ENCODE measurements at regions not wholly inside any gene's neighbourhood (a gene's known extent, or its start where the extent isn't known, plus 50 kb on each side); places are given as distances from the start of the nearest gene placed in this dataset.

DNA sequence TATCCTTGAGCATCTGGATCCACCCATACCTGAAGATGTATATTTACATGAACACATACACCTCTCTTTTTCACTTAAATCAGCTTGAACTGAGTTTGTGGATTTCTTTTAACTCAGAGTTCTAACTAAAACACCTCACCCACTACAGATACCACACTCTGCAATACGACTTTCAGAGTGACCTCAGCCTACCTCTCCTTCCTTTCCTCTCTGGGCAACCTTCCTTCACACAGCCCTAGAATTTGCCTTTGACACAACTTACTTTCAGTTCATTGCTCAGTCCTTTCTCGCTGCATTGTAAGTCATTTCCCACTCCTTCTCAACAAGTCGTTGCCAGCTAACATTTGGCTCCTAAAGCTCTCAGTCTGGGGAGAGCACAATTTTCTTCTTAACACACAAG lies 151.9 kb upstream of the IRX3 start:
- Mint-ChIP-seq H3K9me3 (peaks cover 8% of the 10 kb centered on the region), H3K27ac (no peak overlapping the region), H3K4me1 (no peaks in the 10 kb centered on the region), H3K27me3 (peaks cover 2% of the 10 kb centered on the region), H3K36me3 (no peaks in the 10 kb centered on the region), H3K4me3 (no peak overlapping the region)
- CTCF ChIA-PET: no interaction called here
- DNase-seq: no peak

DNA sequence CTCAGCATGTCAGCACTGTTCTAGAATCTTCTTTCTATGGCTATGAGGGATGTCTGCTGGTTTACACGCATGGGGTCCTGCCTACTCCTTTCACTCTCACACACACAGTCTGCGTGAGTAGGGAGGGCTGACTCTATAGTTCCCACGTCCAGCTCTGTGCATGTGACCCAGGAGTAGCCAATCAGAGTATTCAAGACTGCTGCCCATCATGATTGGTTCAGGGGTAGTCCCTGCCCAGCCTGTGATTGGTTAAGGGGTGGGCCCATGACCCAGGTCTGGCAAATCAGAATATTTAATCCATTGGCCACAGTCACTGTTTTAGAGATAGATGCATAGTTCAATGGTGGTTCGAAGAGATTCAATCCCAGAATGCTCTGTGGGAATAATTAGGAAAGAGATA lies 151.3 kb upstream of the IRX3 start:
- Mint-ChIP-seq H3K4me1 (no peaks in the 10 kb centered on the region), H3K9me3 (peaks cover 8% of the 10 kb centered on the region), H3K36me3 (no peaks in the 10 kb centered on the region), H3K27me3 (peaks cover 8% of the 10 kb centered on the region), H3K4me3 (no peak overlapping the region), H3K27ac (no peak overlapping the region)
- DNase-seq: no peak
- CTCF ChIA-PET: no interaction called here

DNA sequence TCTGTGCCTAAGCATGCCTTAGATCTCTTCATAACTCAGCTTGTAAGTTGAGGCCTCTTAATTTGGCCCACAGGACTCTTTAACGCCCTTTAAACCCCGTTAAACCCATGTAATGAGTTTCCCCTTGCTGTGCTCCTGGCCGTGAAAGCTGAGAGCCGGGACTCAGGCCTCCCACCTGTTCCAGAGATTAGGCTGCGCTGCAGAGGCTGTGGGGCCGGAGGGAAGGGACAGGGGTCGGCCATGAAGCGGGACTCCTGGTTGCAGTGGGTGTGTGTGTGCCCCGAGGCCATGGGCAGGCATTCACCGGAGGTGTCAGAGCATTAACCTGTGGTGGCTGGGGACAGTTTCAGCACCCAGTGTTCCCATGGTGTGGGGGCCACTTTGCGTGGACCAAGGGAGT lies 150.8 kb upstream of the IRX3 start:
- no peak for DNase-seq
- no peak overlapping the region for H3K4me3 Mint-ChIP-seq
- no peaks in the 10 kb centered on the region for H3K36me3 Mint-ChIP-seq
- peaks cover 8% of the 10 kb centered on the region for H3K9me3 Mint-ChIP-seq
- CTCF ChIA-PET: no interaction called here
- H3K27ac Mint-ChIP-seq: no peak overlapping the region
- H3K4me1 Mint-ChIP-seq: no peaks in the 10 kb centered on the region
- peaks cover 10% of the 10 kb centered on the region for H3K27me3 Mint-ChIP-seq

DNA sequence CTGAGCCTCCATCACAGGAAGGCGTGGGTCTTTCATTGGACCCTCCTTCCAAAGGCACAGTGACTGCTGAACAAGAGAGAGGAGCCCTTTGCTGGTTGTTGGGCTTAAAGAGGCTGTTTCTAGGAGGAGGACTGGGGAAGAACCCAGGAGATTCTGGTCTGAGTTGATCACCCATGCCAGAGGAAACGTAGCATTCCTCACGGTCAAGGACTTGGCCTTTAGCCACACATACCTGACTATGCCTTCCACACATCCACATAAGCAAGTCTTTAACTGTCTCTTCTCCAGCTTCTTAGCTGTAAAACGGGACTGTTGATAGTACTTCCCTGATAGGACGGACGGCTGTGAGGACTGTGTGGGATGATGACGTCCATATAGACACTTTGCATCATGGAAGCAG lies 149.8 kb upstream of the IRX3 start:
- Mint-ChIP-seq H3K4me1 (no peaks in the 10 kb centered on the region), H3K4me3 (no peak overlapping the region), H3K27me3 (peaks cover 18% of the 10 kb centered on the region), H3K9me3 (peaks cover 8% of the 10 kb centered on the region), H3K27ac (no peak overlapping the region), H3K36me3 (no peaks in the 10 kb centered on the region)
- no peak for DNase-seq
- CTCF ChIA-PET: no interaction called here

DNA sequence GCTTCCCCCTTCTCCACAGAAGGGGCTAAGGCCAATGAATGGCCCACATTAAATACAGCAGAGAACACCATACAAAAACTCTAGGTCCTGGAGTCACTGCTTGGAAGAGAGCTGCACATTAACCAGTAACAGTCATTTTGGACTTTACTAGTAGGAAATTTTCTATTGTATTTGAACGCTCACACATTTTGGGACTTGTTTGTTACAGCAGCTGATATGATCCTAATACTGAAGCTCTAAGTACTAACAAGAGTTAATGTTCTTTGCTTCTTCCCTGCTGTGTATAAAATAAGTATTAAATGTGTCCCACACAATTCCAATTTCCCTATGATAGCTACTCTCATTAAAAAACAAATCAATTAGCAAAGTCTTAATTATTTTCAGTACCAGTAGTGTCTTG lies 148.3 kb upstream of the IRX3 start:
- Mint-ChIP-seq H3K36me3 (peaks cover 1% of the 10 kb centered on the region), H3K27ac (no peak overlapping the region), H3K4me3 (no peak overlapping the region), H3K9me3 (peaks cover 11% of the 10 kb centered on the region), H3K4me1 (no peaks in the 10 kb centered on the region), H3K27me3 (peaks cover 33% of the 10 kb centered on the region)
- CTCF ChIA-PET: no interaction called here
- no peak for DNase-seq

DNA sequence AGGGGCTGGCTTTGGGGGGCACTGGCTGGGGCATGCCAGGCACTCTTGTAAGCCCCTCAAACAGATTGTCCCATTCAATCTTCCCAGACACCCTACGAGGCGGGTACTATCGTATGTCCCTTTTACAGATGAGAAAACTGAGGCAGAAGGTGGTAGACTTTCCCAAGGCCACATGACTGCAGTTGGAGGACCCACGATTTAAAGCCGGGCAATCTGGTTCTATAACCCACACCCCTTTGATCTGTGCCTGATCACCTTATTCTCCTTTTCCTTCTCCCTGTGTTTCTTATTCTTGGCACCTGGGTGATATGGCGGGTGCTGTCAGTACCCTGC lies 146.3 kb upstream of the IRX3 start:
- Mint-ChIP-seq H3K4me1 (no peaks in the 10 kb centered on the region), H3K27me3 (peaks cover 46% of the 10 kb centered on the region), H3K4me3 (no peak overlapping the region), H3K9me3 (peaks cover 8% of the 10 kb centered on the region), H3K36me3 (peaks cover 1% of the 10 kb centered on the region), H3K27ac (no peak overlapping the region)
- CTCF ChIA-PET: no interaction called here
- no peak for DNase-seq

DNA sequence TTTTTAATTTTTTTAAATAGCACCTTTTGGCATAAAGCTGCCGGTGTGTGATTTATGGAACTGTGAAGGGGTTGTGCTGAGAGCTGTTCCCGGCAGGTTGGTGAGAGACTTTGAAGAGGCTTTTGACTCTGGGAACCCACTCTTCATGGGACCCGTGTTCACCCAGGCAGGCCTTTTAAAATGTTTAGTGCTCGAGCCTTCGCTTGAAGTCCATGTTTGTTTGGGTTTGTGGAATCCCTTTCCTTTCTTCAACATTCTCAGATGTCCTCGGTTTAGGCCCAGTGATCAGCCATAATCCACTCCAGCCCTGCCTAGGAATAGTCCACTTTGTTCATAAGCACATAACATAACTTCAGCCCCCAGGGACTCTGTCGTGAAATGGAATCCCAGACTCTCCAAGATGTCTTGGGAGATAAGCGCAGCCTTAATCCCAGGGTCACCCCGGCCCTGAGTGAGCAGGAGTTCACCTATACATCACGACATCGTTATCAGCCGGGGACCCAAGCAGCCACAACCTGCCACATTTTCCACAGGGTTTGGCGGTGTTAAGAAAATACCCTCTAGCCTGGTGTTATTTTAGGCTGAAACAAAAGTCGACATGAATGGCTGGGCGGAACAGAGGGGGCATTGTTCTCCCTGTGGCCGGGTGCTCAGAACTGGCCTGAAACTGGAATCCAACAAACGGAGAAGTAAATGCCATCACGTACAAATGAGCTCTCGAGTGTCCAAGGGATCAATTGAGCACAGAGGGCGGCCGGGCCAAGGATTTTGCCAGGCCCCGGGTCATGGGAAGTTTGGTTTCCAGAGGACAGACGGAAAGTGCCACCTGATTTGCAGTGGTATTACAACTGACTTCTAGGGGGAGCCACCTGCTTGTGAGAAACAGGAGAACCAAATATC lies 145.7 kb upstream of the IRX3 start:
- H3K27ac Mint-ChIP-seq: no peak overlapping the region
- DNase-seq: no peak
- H3K4me3 Mint-ChIP-seq: no peak overlapping the region
- H3K27me3 Mint-ChIP-seq: peaks cover 46% of the 10 kb centered on the region
- H3K36me3 Mint-ChIP-seq: peaks cover 1% of the 10 kb centered on the region
- peaks cover 7% of the 10 kb centered on the region for H3K9me3 Mint-ChIP-seq
- CTCF ChIA-PET: no interaction called here
- H3K4me1 Mint-ChIP-seq: no peaks in the 10 kb centered on the region

DNA sequence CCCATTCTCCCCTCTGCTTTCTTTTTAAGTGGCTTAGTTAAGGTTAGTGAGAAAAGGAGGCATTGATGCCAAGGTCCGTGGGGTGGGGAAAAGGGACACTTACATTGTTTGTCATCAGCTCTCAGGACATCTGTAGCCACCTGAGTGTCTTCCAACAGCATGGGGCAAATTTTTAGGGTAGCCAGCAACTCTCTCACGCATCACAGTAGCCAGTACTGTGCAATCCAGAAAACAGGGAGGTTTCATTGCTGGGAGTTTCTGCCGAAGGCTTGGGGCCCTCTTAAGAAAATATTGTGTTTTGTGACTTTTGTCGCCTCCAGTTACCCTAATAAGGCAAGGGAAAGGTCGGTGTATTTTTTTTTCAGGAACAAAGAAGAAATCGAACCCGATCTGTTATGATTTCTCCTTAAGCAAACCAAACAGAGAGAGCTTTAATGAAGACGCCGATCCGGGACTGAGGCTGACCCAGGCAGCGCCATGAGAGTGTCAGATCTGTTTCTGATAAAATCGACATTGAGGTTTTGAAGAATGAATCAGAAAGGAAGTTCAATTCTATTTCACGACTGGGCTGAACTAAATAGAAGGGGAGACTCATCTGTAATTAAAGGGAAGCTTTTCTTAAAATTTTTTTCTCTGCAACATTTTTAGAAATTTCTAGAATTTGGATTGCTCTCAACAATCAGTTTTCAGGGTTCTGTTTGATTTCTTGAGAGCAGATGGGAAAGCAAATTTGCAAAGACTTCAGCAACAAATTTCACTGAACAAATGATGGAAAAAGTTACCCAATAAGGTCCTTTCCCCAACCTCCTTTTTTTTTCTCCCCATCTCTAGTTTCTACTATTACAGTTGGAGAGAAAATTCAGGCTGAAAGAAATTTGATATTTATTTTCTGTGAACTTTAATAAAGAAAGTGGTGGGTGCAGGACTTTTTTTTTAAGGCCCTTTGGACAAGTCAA lies 144.7 kb upstream of the IRX3 start:
- H3K4me1 Mint-ChIP-seq: no peaks in the 10 kb centered on the region
- H3K9me3 Mint-ChIP-seq: peaks cover 4% of the 10 kb centered on the region
- no peak overlapping the region for H3K4me3 Mint-ChIP-seq
- peaks cover 46% of the 10 kb centered on the region for H3K27me3 Mint-ChIP-seq
- CTCF ChIA-PET: no interaction called here
- DNase-seq: no peak
- H3K27ac Mint-ChIP-seq: no peak overlapping the region
- peaks cover 1% of the 10 kb centered on the region for H3K36me3 Mint-ChIP-seq

DNA sequence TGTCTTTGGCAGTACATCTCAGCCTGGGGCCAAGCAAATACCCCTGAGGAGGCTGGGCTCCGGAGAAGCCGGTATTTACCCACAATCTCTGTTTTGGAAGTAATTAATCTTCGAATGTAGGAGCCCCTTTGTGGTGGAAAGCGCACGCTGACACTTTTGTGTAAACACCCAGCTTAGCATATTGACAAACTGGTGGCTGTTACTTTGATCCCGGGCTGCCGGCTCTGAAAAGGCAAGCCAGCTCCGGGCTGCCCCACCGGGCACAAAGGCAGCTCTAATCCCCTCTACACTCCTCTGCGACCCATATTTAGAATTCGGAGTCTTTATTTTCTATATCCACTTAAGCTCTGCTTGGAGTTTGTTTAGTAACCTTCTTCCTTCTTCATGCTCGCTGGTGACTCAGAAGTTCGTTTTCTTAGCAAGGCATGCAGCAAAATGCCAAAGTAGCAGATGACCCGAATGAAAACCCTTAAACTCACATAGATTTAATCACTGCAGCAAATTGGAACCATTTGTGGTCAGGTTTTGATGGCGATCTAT lies 144.0 kb upstream of the IRX3 start:
- H3K27ac Mint-ChIP-seq: no peak overlapping the region
- no peak for DNase-seq
- H3K27me3 Mint-ChIP-seq: peaks cover 46% of the 10 kb centered on the region
- peaks cover 1% of the 10 kb centered on the region for H3K36me3 Mint-ChIP-seq
- H3K4me3 Mint-ChIP-seq: no peak overlapping the region
- CTCF ChIA-PET: no interaction called here
- no peaks in the 10 kb centered on the region for H3K4me1 Mint-ChIP-seq
- peaks cover 4% of the 10 kb centered on the region for H3K9me3 Mint-ChIP-seq

DNA sequence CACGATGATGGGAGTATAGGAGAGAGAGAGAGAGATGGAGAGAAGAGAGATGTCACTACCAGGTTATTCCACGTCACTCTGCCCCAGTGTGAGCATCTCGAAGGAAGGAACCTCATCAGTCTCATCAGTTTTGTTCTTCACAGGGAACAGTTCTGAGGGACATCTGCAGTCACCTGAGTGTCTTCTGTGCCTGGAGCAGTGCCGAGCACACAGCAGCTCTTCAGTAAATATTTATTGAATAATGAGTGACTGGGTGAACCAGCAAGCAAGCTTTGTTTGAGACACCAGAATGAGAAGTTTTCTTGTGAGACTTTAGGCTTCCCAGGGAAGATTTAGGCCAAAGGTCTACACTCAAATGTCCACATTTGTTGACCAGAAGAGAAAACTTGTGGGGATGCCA lies 142.4 kb upstream of the IRX3 start:
- CTCF ChIA-PET: no interaction called here
- H3K4me3 Mint-ChIP-seq: no peak overlapping the region
- H3K36me3 Mint-ChIP-seq: peaks cover 1% of the 10 kb centered on the region
- H3K27ac Mint-ChIP-seq: no peak overlapping the region
- H3K4me1 Mint-ChIP-seq: no peaks in the 10 kb centered on the region
- H3K27me3 Mint-ChIP-seq: peaks cover 46% of the 10 kb centered on the region
- peaks cover 4% of the 10 kb centered on the region for H3K9me3 Mint-ChIP-seq
- DNase-seq: no peak

DNA sequence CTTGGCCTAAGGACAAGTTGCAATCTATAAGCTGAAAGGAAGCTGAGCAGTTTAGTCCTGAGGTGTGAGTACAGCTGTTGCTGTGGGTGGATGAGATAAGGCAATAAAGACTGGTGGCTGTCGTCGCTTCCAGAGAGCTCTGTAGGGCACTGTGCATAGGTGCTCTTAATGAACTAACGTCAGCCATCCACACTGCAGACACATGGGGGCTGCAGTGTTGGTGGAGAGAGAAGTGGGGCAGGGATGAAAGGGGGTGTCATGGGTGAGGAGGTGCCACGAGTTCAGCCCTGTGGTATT lies 139.9 kb upstream of the IRX3 start:
- no peaks in the 10 kb centered on the region for H3K4me1 Mint-ChIP-seq
- peaks cover 29% of the 10 kb centered on the region for H3K27me3 Mint-ChIP-seq
- no peak overlapping the region for H3K4me3 Mint-ChIP-seq
- no peak overlapping the region for H3K27ac Mint-ChIP-seq
- peaks cover 4% of the 10 kb centered on the region for H3K9me3 Mint-ChIP-seq
- H3K36me3 Mint-ChIP-seq: peaks cover 1% of the 10 kb centered on the region
- CTCF ChIA-PET: no interaction called here
- no peak for DNase-seq

DNA sequence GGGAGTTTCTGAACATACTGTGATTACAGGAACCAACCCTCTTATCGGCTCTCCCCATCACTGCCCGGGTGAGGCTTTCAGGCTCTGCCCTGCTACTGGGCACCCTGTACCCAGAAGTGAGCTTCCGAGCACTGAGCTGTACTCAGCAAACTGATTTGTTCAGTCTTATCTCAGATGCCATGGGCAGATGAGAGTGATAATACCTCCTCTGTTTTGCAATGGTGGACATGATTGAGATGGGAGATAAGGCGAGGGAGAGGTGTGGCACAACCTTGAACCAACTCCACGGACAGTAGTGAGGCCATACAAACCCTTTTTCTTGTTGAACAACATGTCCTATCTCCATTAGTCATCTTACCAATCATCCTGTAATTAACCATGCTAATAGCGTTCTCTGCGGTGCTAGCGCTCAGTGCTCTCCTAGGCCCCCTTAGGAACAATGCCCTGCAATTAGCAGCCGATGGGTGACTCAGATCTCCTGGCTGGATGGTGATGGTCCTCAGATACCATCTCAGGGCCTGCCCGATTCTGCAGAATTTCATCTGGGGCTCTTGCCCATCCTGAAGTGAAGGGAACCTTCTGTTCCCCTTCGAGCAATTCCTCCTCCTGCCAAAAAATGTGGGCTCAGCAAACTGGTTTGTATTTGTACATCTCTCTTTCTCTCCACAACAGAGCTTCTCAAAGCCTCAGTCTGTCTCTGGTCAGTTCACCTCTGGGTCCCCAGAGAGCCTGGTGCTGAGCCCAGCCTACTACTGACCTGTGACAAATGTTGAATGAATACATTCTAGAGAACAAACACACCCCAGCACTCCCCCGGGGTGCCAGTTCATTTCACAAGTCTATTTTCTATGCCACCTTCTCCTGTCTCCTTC lies 139.3 kb upstream of the IRX3 start:
- H3K27me3 Mint-ChIP-seq: peaks cover 24% of the 10 kb centered on the region
- H3K36me3 Mint-ChIP-seq: peaks cover 1% of the 10 kb centered on the region
- no peak overlapping the region for H3K27ac Mint-ChIP-seq
- CTCF ChIA-PET: no interaction called here
- DNase-seq: no peak
- H3K4me3 Mint-ChIP-seq: no peak overlapping the region
- H3K9me3 Mint-ChIP-seq: peaks cover 4% of the 10 kb centered on the region
- H3K4me1 Mint-ChIP-seq: no peaks in the 10 kb centered on the region

DNA sequence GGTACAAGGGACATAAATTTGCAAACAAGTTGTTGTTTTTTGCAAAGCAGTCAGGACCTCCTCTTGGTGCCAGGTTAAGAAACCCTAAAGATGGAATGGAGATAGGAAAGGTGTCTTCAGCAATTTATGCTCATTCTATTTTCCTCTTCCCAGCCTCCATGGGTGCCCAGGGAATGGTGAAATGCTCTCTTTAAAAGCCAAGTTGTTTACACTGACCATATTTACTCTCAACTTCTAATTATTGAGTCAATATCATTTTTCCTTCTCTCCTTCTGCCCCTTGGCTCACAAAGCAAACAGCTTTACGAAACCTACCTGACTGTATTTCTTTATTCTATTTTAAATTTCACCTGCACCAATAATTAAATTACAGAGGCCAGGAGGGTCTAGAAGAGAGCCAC lies 138.5 kb upstream of the IRX3 start:
- peaks cover 3% of the 10 kb centered on the region for H3K9me3 Mint-ChIP-seq
- H3K27me3 Mint-ChIP-seq: peaks cover 15% of the 10 kb centered on the region
- no peaks in the 10 kb centered on the region for H3K4me1 Mint-ChIP-seq
- no peak overlapping the region for H3K27ac Mint-ChIP-seq
- DNase-seq: no peak
- CTCF ChIA-PET: no interaction called here
- H3K4me3 Mint-ChIP-seq: no peak overlapping the region
- peaks cover under 1% of the 10 kb centered on the region for H3K36me3 Mint-ChIP-seq

DNA sequence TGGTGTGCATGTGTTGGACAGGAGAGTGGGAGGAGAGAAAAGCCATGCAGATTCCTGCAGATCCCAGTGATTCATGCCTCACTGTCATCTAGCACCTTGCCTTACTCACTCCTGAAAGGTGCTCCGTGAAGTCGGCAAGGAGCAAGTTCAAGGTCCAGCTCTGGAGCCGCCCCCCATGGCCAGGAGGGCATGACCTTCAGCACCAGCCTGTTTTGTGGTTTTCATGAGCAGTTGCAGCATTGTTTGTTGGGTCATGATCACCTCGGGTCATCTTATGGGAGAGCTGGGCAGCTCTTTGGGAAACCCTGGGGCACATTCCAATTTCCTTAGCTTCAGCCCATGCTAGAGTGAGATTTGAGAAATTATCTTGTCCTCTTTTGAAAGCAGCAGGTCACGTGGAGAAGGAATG lies 137.5 kb upstream of the IRX3 start:
- no peak overlapping the region for H3K4me3 Mint-ChIP-seq
- CTCF ChIA-PET: no interaction called here
- H3K27me3 Mint-ChIP-seq: peaks cover 9% of the 10 kb centered on the region
- no peak for DNase-seq
- no peaks in the 10 kb centered on the region for H3K36me3 Mint-ChIP-seq
- peaks cover 1% of the 10 kb centered on the region for H3K9me3 Mint-ChIP-seq
- H3K27ac Mint-ChIP-seq: no peak overlapping the region
- H3K4me1 Mint-ChIP-seq: no peaks in the 10 kb centered on the region

Data from activated naive CD4-positive, alpha-beta T cell treated with anti-CD3 and anti-CD28 coated beads, Interleukin-2, amount 10 ng/mL, durations not matched to agents 7 days and 5 days (primary cell).